Upper lobe of right lung (tissue), 1 donor: ENCODE measurements at regions not wholly inside any gene's neighbourhood (a gene's known extent, or its start where the extent isn't known, plus 50 kb on each side); places are given as distances from the start of the nearest gene placed in this dataset.

Experiments used
- ATAC-seq: fragments of 200-7000 bp; cut with Tn5 transposase; one replicate; pipeline ENCODE4 v1.9.1; 2020; ENCODE audit warnings: mild to moderate bottlenecking, moderate library complexity
- DNase-seq: peaks from one replicate; pipeline ENCODE4 v3.0.0-alpha.2; 2020
- H3K27ac ChIP-seq: fragments of 200-600 bp; one replicate; pipeline ENCODE4 v1.8.0; 2022
- H3K27me3 ChIP-seq: fragments of 200-600 bp; one replicate; pipeline ENCODE4 v1.8.0; 2022; ENCODE audit warnings: mild to moderate bottlenecking
- H3K36me3 ChIP-seq: fragments of 200-600 bp; one replicate; pipeline ENCODE4 v1.8.0; 2022
- H3K4me1 ChIP-seq: fragments of 200-600 bp; one replicate; pipeline ENCODE4 v1.8.0; 2022
- H3K4me3 ChIP-seq: fragments of 200-600 bp; one replicate; pipeline ENCODE4 v1.8.0; 2022; ENCODE audit warnings: mild to moderate bottlenecking
- H3K9me3 ChIP-seq: fragments of 200-600 bp; one replicate; pipeline ENCODE4 v1.8.0; 2022
- intact Hi-C: fragments of 100-400 bp; cut with DNase I; formaldehyde crosslinking; loops from one replicate; pipeline ENCODE4 v1.11.0; 2022
- TF ChIP-seq, protein P1 (sequence below): fragments of 200-600 bp; IDR thresholded peaks from one replicate; pipeline ENCODE4 v1.8.0; 2022; ENCODE audit warnings: antibody characterized with exemption
- donor health status: DM: no; HTN: yes; CAD: no; lungs with severe emphysema.

DNA sequence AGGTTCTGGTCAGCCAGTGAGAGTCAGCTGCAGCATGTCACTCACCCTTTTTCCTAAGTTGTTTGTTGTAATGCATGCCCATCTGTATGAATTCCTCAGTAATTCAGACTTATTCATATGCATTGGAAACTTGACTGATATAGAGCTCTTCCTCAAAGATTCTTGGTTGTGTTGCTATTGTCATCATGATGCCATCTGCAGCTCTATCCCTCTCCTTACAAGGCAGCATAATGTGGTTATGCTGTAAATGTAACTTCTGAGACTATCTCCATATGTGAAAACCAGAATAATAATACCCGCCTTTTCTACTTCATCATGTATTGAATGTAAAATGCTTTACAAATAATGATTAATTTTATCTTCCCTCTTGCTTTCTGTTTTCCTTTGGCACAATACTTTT lies 252.6 kb upstream of the MTPN start:
- no peaks in the 10 kb centered on the region for H3K9me3 ChIP-seq
- DNase-seq = no peak
- TF ChIP-seq, protein P1, sequence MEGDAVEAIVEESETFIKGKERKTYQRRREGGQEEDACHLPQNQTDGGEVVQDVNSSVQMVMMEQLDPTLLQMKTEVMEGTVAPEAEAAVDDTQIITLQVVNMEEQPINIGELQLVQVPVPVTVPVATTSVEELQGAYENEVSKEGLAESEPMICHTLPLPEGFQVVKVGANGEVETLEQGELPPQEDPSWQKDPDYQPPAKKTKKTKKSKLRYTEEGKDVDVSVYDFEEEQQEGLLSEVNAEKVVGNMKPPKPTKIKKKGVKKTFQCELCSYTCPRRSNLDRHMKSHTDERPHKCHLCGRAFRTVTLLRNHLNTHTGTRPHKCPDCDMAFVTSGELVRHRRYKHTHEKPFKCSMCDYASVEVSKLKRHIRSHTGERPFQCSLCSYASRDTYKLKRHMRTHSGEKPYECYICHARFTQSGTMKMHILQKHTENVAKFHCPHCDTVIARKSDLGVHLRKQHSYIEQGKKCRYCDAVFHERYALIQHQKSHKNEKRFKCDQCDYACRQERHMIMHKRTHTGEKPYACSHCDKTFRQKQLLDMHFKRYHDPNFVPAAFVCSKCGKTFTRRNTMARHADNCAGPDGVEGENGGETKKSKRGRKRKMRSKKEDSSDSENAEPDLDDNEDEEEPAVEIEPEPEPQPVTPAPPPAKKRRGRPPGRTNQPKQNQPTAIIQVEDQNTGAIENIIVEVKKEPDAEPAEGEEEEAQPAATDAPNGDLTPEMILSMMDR = no peak

DNA sequence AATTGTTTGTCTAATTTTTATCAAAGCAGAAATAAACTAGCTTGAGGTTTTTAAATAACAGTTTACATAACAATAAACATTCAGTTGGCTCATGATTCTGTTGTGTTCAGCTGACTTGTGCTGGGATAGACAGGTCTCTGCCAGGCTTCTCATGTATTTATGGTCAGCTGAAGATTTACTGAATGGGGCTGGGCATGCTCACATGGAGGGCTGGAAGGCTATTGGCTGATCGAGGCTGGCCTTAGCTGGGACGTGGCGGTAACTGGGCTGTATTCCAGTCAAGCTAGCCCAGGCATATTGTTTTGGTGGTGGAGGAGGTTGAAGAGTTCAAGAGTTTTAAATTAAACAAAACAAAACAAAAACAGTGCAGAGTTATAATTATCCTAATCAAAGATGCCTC lies 251.0 kb upstream of the MTPN start:
- intact Hi-C loops = no loop called here
- ATAC-seq (no peak), DNase-seq (no peak)
- TF ChIP-seq, protein P1 = no peak
- no peaks in the 10 kb centered on the region for H3K4me1 ChIP-seq
- no peaks in the 10 kb centered on the region for H3K27me3 ChIP-seq
- no peak overlapping the region for H3K27ac ChIP-seq
- H3K9me3 ChIP-seq = no peaks in the 10 kb centered on the region
- H3K4me3 ChIP-seq = no peak overlapping the region
- H3K36me3 ChIP-seq = no peaks in the 10 kb centered on the region

More for the DNA sequence above, 252.6 kb upstream of the MTPN start:
- intact Hi-C loops = no loop called here
- no peaks in the 10 kb centered on the region for H3K36me3 ChIP-seq
- no peak for ATAC-seq
- H3K4me1 ChIP-seq = no peaks in the 10 kb centered on the region
- no peaks in the 10 kb centered on the region for H3K27me3 ChIP-seq
- no peak overlapping the region for H3K27ac ChIP-seq
- H3K4me3 ChIP-seq = no peak overlapping the region

DNA sequence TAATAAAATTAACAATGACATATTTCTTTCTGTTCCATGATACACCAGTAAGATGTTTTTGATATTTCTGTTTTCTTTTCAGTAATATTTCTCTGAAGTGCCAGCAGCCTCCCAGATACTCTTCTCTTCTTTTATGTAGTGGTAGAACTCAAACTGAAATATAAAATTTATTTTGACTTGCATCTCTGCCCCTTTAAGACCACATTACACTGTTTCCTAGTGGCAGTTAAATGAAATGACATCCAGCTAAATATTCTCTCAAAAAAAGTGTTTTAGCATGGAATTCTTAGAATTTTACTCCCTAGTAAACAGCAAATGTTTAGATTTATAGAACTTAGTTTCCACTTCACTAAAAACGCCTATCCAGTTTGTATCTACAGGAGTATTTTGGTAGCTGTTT lies 237.2 kb upstream of the MTPN start:
- ATAC-seq (no peak), DNase-seq (no peak)
- TF ChIP-seq, protein P1 = no peak
- no peaks in the 10 kb centered on the region for H3K4me1 ChIP-seq
- H3K4me3 ChIP-seq = no peak overlapping the region
- no peaks in the 10 kb centered on the region for H3K9me3 ChIP-seq
- no peaks in the 10 kb centered on the region for H3K36me3 ChIP-seq
- no peaks in the 10 kb centered on the region for H3K27me3 ChIP-seq
- no peak overlapping the region for H3K27ac ChIP-seq
- intact Hi-C loops = no loop called here

DNA sequence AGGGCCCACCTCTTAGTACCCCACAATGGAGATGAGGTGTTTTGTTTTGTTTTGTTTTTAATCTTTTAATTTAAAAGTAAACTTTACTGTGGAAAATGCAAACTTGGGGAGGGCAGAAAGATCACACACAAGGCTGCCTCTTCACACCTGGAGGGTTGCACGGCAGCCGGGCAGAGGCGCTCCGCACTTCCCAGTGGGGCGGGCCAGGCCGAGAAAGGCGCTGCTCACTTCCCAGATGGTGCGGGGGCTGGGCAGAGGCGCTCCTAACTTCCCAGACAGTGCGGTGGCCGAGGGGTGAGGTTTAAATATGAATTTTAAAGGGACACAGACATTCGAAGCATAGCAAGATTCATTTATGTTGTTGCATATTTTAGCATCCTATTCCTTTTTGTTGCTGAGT lies 235.9 kb upstream of the MTPN start:
- H3K4me3 ChIP-seq = no peak overlapping the region
- no peaks in the 10 kb centered on the region for H3K4me1 ChIP-seq
- ATAC-seq (no peak), DNase-seq (no peak)
- H3K27ac ChIP-seq = no peak overlapping the region
- intact Hi-C loops = no loop called here
- no peaks in the 10 kb centered on the region for H3K36me3 ChIP-seq
- H3K9me3 ChIP-seq = no peaks in the 10 kb centered on the region
- H3K27me3 ChIP-seq = no peaks in the 10 kb centered on the region
- TF ChIP-seq, protein P1 = no peak

DNA sequence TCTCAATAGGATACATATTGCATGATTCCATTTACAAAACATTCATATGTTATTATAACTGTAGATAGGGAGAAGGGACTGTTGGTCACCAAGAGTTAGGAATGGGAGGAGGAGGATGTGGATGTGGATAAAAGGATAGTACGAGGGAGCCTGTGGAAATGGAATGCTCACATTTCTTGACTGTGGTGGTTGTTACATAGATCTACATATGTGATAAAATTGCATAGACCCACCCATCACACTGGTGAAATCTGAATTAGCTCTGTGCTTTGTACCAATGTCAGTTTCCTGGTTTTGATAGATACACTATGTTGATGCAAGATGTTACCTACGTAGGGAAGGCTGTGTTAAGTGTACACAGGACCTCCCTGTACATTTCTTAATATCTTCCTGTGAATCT lies 233.5 kb upstream of the MTPN start:
- Histone ChIP-seq H3K9me3 (no peaks in the 10 kb centered on the region), H3K27ac (no peak overlapping the region), H3K36me3 (no peaks in the 10 kb centered on the region), H3K27me3 (no peaks in the 10 kb centered on the region), H3K4me1 (no peaks in the 10 kb centered on the region), H3K4me3 (no peak overlapping the region)
- TF ChIP-seq, protein P1 = no peak
- no peak for DNase-seq
- ATAC-seq = no peak
- intact Hi-C loops = no loop called here

DNA sequence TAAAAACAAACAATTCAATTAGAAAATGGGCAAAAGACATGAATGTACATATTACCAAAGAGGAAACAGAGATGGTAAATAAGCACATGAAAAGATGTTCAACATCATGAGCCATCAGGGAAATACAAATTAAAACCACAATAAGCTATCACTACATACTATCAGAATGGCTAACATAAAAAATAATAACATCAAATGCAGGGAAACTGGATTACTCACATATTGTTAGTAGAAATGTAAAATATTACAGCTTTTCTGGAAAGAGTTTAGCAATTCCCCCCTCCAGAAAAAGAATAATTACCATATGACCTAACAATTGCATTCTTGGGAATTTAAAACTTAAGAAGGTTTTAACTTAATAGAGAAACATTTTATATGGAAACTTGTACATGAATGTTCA lies 232.9 kb upstream of the MTPN start:
- TF ChIP-seq, protein P1 = no peak
- no peaks in the 10 kb centered on the region for H3K36me3 ChIP-seq
- no peaks in the 10 kb centered on the region for H3K27me3 ChIP-seq
- DNase-seq (no peak), ATAC-seq (no peak)
- H3K4me3 ChIP-seq = no peak overlapping the region
- H3K9me3 ChIP-seq = no peaks in the 10 kb centered on the region
- H3K27ac ChIP-seq = no peak overlapping the region
- intact Hi-C loops = no loop called here
- H3K4me1 ChIP-seq = no peaks in the 10 kb centered on the region
